Nephron (organoid): ENCODE measurements at regions not wholly inside any gene's neighbourhood (a gene's known extent, or its start where the extent isn't known, plus 50 kb on each side); places are given as distances from the start of the nearest gene placed in this dataset.

Experiments used
- H3K27ac Mint-ChIP-seq, 3 experiments: 2 replicates each; pipeline ENCODE4 v1.8.0; 2020; ENCODE audit warnings: mixed read lengths in 3 of 3, mild to moderate bottlenecking in 2 of 3, moderate library complexity in 1 of 3
- H3K27me3 Mint-ChIP-seq: 2 replicates; pipeline ENCODE4 v1.8.0; 2021; ENCODE audit warnings: low read depth, mild to moderate bottlenecking, moderate library complexity, mixed read lengths
- H3K36me3 Mint-ChIP-seq: 2 replicates; pipeline ENCODE4 v1.8.0; 2020; ENCODE audit warnings: low read depth, mixed read lengths
- H3K4me1 Mint-ChIP-seq: 2 replicates; pipeline ENCODE4 v1.8.0; 2020; ENCODE audit warnings: mixed read lengths
- H3K4me3 Mint-ChIP-seq, 3 experiments: 2 replicates each; pipeline ENCODE4 v1.8.0; 2020; ENCODE audit warnings: mild to moderate bottlenecking in 3 of 3, mixed read lengths in 3 of 3, moderate library complexity in 2 of 3
- H3K9me3 Mint-ChIP-seq: 2 replicates; pipeline ENCODE4 v1.8.0; 2020; ENCODE audit warnings: mixed read lengths
- CTCF ChIP-seq, 3 experiments: fragments of 200-600 bp; sonication (generic); IDR thresholded peaks; one replicate each; pipeline ENCODE4 v1.5.0; 2021; ENCODE audit warnings: antibody characterized with exemption in 3 of 3; ENCODE audit not compliant: unreplicated experiment in 3 of 3

- H3K4me3 Mint-ChIP-seq = peak overlapping the region in 1 of 3 experiments; percentile 30
- H3K27ac Mint-ChIP-seq = peak overlapping the region; percentile 47 to 72 (median 59)
- no peak for TF ChIP-seq CTCF (IDR thresholded peaks at IDR 0.05; ENCODE audit: unreplicated experiment in 3 of 3)
- no peaks in the 10 kb centered on the region for H3K9me3 Mint-ChIP-seq
- no peaks in the 10 kb centered on the region for H3K36me3 Mint-ChIP-seq
- peaks cover 15% of the 10 kb centered on the region for H3K4me1 Mint-ChIP-seq
- peaks cover 22% of the 10 kb centered on the region for H3K27me3 Mint-ChIP-seq
These were observed 49.7 kb upstream of the RCC2 start for GRCh38 chr1:17488995-17489767.
